GM23338 (cell line): ENCODE measurements at regions not wholly inside any gene's neighbourhood (a gene's known extent, or its start where the extent isn't known, plus 50 kb on each side); places are given as distances from the start of the nearest gene placed in this dataset.

Experiments used
- EZH2 ChIP-seq: fragments of 200-600 bp; sonication (generic); IDR thresholded peaks from one replicate; pipeline ENCODE4 v1.8.0; 2017; ENCODE audit warnings: antibody characterized with exemption, mild to moderate bottlenecking, low read depth; ENCODE audit not compliant: unreplicated experiment
- EZH2phosphoT487 ChIP-seq: fragments of 200-600 bp; sonication (generic); IDR thresholded peaks from one replicate; pipeline ENCODE4 v1.8.1; 2018; ENCODE audit warnings: antibody characterized with exemption; ENCODE audit not compliant: unreplicated experiment
- NANOG ChIP-seq: IDR thresholded peaks from 2 replicates; pipeline ENCODE4 v1.6.1; 2016; ENCODE audit warnings: antibody characterized with exemption, borderline replicate concordance
- TF ChIP-seq, protein P1 (sequence below), 2 experiments: fragments of 200-600 bp in 1 of 2; sonication (generic) in 1 of 2; conservative IDR thresholded peaks; 2 replicates each; pipeline versions ENCODE4 v1.5.1 to v1.6.1; 2016 to 2017; ENCODE audit warnings: antibody characterized with exemption in 2 of 2, low read depth in 2 of 2, mild to moderate bottlenecking in 2 of 2, moderate library complexity in 1 of 2

DNA sequence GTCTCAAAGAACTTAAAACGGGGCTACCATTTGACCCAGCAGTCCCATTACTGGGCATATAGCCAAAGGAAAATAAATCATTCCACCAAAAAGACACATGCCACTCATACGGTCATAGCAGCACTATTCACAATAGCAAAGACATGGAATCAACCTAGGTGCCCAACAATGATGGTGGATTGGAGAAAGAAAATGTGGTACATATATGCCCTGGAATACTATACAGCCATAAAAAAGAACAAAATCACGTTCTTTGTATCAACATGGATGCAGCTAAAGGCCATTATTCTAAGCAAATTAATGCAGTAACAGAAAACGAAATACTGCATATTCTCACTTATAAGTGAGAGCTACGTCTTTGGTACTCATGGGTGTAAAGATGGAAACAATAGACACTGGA, 138.1 kb upstream of the NEIL3 start:
- TF ChIP-seq EZH2phosphoT487 (no peak), NANOG (no peak), EZH2 (no peak)
- TF ChIP-seq, protein P1, sequence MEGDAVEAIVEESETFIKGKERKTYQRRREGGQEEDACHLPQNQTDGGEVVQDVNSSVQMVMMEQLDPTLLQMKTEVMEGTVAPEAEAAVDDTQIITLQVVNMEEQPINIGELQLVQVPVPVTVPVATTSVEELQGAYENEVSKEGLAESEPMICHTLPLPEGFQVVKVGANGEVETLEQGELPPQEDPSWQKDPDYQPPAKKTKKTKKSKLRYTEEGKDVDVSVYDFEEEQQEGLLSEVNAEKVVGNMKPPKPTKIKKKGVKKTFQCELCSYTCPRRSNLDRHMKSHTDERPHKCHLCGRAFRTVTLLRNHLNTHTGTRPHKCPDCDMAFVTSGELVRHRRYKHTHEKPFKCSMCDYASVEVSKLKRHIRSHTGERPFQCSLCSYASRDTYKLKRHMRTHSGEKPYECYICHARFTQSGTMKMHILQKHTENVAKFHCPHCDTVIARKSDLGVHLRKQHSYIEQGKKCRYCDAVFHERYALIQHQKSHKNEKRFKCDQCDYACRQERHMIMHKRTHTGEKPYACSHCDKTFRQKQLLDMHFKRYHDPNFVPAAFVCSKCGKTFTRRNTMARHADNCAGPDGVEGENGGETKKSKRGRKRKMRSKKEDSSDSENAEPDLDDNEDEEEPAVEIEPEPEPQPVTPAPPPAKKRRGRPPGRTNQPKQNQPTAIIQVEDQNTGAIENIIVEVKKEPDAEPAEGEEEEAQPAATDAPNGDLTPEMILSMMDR (conservative IDR thresholded peaks at IDR 0.05; ENCODE audit: low read depth in 2 of 2), result no peak
